ENCODE measurements at regions not wholly inside any gene's neighbourhood (a gene's known extent, or its start where the extent isn't known, plus 50 kb on each side); places are given as distances from the start of the nearest gene placed in this dataset.

- Histone ChIP-seq H3K18ac (ENCODE audit: extremely low read depth, low read length) (no peak overlapping the region), H2AFZ (ENCODE audit: low read length) (no peak overlapping the region), H3K36me3 (ENCODE audit: control insufficient read depth in 2 of 4, insufficient read depth in 4 of 4, low read length in 3 of 4) (no peaks in the 10 kb centered on the region)
Observed at GRCh38 chr6:96683819-96684528, 121.0 kb downstream of the FHL5 start.

More at GRCh38 chr6:96683819-96684528, 121.0 kb downstream of the FHL5 start:
- Histone ChIP-seq H3K27me3 (replicated peaks in 1 of 4; ENCODE audit: control insufficient read depth in 3 of 4, extremely low read depth in 1 of 4, insufficient read depth in 3 of 4, low read length in 3 of 4) (no peaks in the 10 kb centered on the region), H3K56ac (replicated peaks; ENCODE audit: insufficient read length, low read depth, low read length) (no peak overlapping the region), H4K5ac (ENCODE audit: insufficient read length, low read depth, low read length) (no peak overlapping the region), H3K23ac (ENCODE audit: insufficient read length) (no peak overlapping the region), H2BK5ac (ENCODE audit: low read depth, low read length) (no peak overlapping the region), H2AK5ac (ENCODE audit: low read depth, low read length) (no peak overlapping the region), H3K79me1 (ENCODE audit: low read depth, low read length) (no peaks in the 10 kb centered on the region), H2BK12ac (ENCODE audit: low read depth, low read length) (no peak overlapping the region), H4K8ac (ENCODE audit: extremely low read depth, insufficient read depth, low read length) (no peak overlapping the region), H4K91ac (replicated peaks; ENCODE audit: insufficient read length, low read length) (no peak overlapping the region), H3K4ac (replicated peaks; ENCODE audit: insufficient read length, low read depth, low read length) (no peak overlapping the region), H3K14ac (ENCODE audit: insufficient read length) (no peak overlapping the region), H3K4me1 (replicated peaks in 1 of 4; ENCODE audit: control insufficient read depth in 3 of 4, insufficient read depth in 4 of 4, low read length in 3 of 4) (no peaks in the 10 kb centered on the region), H3K23me2 (ENCODE audit: low read depth, low read length) (no peaks in the 10 kb centered on the region), H2BK120ac (replicated peaks; ENCODE audit: low read depth, low read length) (no peak overlapping the region), H2BK15ac (ENCODE audit: low read length) (no peak overlapping the region), H2BK20ac (ENCODE audit: low read length) (no peak overlapping the region), H3K4me2 (ENCODE audit: insufficient read depth in 1 of 2, low read depth in 2 of 2, low read length in 2 of 2) (no peak overlapping the region), H3K9ac (replicated peaks in 1 of 4; ENCODE audit: extremely low read depth in 1 of 4, low read depth in 3 of 4, low read length in 3 of 4) (no peak overlapping the region), H3K9me3 (ENCODE audit: insufficient read depth in 2 of 2, low read depth in 1 of 2, low read length in 1 of 2) (no peaks in the 10 kb centered on the region), H3K79me2 (ENCODE audit: control insufficient read depth in 1 of 2, insufficient read depth in 2 of 2, low read length in 2 of 2) (no peaks in the 10 kb centered on the region), H4K20me1 (replicated peaks in 1 of 2; ENCODE audit: control insufficient read depth in 1 of 2, insufficient read depth in 2 of 2, low read length in 2 of 2) (no peaks in the 10 kb centered on the region), H3K4me3 (ENCODE audit: extremely low read depth in 1 of 4, insufficient read depth in 2 of 4, low read depth in 3 of 4, low read length in 4 of 4) (no peak overlapping the region), H3K27ac (ENCODE audit: low read depth, low read length) (no peak overlapping the region)
- POLR2A ChIA-PET (ENCODE audit: partially characterized antibody): no interaction called here
- TF ChIP-seq TCF12 (IDR thresholded peaks at IDR 0.05; ENCODE audit: low read depth, low read length): no peak
- no peak for TF ChIP-seq ATF3 (IDR thresholded peaks at IDR 0.05; ENCODE audit: insufficient read depth, low read depth, low read length)
- TF ChIP-seq USF2 (IDR thresholded peaks at IDR 0.05; ENCODE audit: low read length): no peak
- no peak for TF ChIP-seq ZNF274 (IDR thresholded peaks at IDR 0.05; ENCODE audit: borderline replicate concordance, extremely low read depth, low read length)
- TF ChIP-seq CREB1 (IDR thresholded peaks at IDR 0.05): no peak
- no peak for TF ChIP-seq SP1 (IDR thresholded peaks at IDR 0.05; ENCODE audit: low read depth, low read length)
- TF ChIP-seq GABPA (IDR thresholded peaks at IDR 0.05; ENCODE audit: borderline replicate concordance, insufficient read depth, low read length): no peak
- TF ChIP-seq CEBPB (IDR thresholded peaks at IDR 0.05; ENCODE audit: low read depth, low read length): no peak
- DNase-seq (ENCODE audit: low read depth in 1 of 2, low spot score in 2 of 2) (no peak), FAIRE-seq (no peak)
- 96% methylated on average over 3 of the region's 3 CpGs; no CpG with 5 or more reads in 1 of the 2 experiments for WGBS, 2 experiments (ENCODE audit: extremely low coverage in 1 of 2, insufficient coverage in 1 of 2, insufficient read length in 1 of 2, insufficient replicate concordance in 2 of 2, low coverage in 1 of 2, low lambda C conversion rate in 2 of 2, missing lambda C conversion rate in 1 of 2)
- CTCF ChIA-PET (ENCODE audit: partially characterized antibody): no interaction called here
